ENCODE measurements at regions not wholly inside any gene's neighbourhood (a gene's known extent, or its start where the extent isn't known, plus 50 kb on each side); places are given as distances from the start of the nearest gene placed in this dataset.
"Not testable (repeated sequence)": the region's sequence is repeated elsewhere in the genome, so short reads cannot be mapped to it uniquely, and the experiment has no call there.

DNA sequence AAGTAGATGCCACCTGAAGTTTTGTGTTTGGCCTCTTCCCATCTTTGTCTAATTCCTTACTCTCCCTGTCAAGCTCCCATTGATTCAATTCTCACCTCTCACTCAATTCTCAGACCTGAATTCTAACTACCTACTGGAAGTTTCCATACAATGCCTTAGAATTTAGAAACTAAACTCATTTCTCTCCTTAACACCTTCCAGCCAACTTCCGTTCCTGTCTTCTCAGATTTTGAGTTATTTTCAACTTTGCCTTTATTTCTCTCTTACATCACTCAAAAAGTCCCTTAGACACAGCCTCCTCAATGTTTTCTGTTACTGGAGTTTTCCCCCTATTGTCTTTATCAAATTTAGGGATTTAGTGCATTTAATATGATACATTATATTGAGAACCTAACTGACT lies 382.2 kb downstream of the DMAC1 start:
- TF ChIP-seq ZNF768 (CRISPR knock-in tag; IDR thresholded peaks at IDR 0.05); KAT7 (CRISPR knock-in tag; IDR thresholded peaks at IDR 0.05; ENCODE audit: borderline replicate concordance); ZNF34 (CRISPR knock-in tag; IDR thresholded peaks at IDR 0.05; ENCODE audit: borderline replicate concordance); FOXM1 (CRISPR knock-in tag; IDR thresholded peaks at IDR 0.05); HIVEP1 (CRISPR knock-in tag; IDR thresholded peaks at IDR 0.05); ZNF605 (CRISPR knock-in tag; IDR thresholded peaks at IDR 0.05); POLR2A (IDR thresholded peaks at IDR 0.05; ENCODE audit: insufficient read depth in 1 of 2, low read depth in 2 of 2, low read length in 2 of 2); SSRP1 (CRISPR knock-in tag; IDR thresholded peaks at IDR 0.05): not testable (repeated sequence)
- TF ChIP-seq, protein P1, sequence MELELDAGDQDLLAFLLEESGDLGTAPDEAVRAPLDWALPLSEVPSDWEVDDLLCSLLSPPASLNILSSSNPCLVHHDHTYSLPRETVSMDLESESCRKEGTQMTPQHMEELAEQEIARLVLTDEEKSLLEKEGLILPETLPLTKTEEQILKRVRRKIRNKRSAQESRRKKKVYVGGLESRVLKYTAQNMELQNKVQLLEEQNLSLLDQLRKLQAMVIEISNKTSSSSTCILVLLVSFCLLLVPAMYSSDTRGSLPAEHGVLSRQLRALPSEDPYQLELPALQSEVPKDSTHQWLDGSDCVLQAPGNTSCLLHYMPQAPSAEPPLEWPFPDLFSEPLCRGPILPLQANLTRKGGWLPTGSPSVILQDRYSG (CRISPR knock-in tag; IDR thresholded peaks at IDR 0.05), result not testable (repeated sequence)
- TF ChIP-seq, protein P2, sequence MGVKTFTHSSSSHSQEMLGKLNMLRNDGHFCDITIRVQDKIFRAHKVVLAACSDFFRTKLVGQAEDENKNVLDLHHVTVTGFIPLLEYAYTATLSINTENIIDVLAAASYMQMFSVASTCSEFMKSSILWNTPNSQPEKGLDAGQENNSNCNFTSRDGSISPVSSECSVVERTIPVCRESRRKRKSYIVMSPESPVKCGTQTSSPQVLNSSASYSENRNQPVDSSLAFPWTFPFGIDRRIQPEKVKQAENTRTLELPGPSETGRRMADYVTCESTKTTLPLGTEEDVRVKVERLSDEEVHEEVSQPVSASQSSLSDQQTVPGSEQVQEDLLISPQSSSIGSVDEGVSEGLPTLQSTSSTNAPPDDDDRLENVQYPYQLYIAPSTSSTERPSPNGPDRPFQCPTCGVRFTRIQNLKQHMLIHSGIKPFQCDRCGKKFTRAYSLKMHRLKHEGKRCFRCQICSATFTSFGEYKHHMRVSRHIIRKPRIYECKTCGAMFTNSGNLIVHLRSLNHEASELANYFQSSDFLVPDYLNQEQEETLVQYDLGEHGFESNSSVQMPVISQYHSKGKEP (CRISPR knock-in tag; IDR thresholded peaks at IDR 0.05), result not testable (repeated sequence)
- TF ChIP-seq, protein P3, sequence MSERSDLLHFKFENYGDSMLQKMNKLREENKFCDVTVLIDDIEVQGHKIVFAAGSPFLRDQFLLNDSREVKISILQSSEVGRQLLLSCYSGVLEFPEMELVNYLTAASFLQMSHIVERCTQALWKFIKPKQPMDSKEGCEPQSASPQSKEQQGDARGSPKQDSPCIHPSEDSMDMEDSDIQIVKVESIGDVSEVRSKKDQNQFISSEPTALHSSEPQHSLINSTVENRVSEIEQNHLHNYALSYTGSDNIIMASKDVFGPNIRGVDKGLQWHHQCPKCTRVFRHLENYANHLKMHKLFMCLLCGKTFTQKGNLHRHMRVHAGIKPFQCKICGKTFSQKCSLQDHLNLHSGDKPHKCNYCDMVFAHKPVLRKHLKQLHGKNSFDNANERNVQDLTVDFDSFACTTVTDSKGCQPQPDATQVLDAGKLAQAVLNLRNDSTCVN (CRISPR knock-in tag; IDR thresholded peaks at IDR 0.05; ENCODE audit: borderline replicate concordance), result not testable (repeated sequence)
- TF ChIP-seq, protein P4, sequence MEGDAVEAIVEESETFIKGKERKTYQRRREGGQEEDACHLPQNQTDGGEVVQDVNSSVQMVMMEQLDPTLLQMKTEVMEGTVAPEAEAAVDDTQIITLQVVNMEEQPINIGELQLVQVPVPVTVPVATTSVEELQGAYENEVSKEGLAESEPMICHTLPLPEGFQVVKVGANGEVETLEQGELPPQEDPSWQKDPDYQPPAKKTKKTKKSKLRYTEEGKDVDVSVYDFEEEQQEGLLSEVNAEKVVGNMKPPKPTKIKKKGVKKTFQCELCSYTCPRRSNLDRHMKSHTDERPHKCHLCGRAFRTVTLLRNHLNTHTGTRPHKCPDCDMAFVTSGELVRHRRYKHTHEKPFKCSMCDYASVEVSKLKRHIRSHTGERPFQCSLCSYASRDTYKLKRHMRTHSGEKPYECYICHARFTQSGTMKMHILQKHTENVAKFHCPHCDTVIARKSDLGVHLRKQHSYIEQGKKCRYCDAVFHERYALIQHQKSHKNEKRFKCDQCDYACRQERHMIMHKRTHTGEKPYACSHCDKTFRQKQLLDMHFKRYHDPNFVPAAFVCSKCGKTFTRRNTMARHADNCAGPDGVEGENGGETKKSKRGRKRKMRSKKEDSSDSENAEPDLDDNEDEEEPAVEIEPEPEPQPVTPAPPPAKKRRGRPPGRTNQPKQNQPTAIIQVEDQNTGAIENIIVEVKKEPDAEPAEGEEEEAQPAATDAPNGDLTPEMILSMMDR (CRISPR knock-in tag; IDR thresholded peaks at IDR 0.05), result not testable (repeated sequence)

Data from HepG2 (cell line).